ENCODE measurements at regions not wholly inside any gene's neighbourhood (a gene's known extent, or its start where the extent isn't known, plus 50 kb on each side); places are given as distances from the start of the nearest gene placed in this dataset.
"Not testable (repeated sequence)": the region's sequence is repeated elsewhere in the genome, so short reads cannot be mapped to it uniquely, and the experiment has no call there.

DNA sequence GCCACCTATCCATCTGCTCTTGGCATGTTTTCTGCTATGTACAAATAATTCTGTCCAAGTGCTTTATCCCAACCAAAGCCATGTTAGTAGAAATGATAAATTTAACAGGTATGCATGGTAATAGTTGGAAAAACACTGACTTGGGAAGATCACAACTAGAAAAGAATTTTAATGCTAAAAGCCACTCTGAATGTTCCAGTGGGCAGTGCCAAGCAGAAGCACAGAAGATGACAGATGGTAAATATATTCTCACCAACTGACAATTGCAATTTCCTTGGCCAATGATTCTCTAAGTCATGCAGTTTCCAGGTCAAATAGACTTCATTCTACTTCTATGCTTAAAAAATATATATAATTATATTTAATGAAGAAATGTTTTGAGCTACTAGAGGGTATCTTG is 83.6 kb upstream of the SEMA3C start:
- no peak for DNase-seq (ENCODE audit: low read depth, low spot score)

DNA sequence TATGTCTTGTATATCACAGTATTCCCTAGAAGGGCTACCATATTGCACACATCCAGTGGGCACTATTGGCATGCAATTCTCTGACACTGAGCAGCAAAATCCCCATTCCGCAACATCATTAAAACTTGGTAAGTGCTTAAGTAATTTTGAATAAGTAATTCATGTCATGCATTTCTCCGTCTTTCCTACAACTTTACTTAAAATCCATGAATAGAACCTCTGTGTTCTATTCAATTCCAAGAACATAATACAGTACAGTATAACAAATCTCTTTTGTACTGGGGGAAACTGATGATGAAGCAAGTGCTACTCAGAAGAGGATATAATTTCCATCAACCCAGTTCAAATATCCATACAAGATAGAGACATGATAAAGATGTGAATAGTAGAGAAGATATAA is 80.9 kb upstream of the SEMA3C start:
- no peak for DNase-seq (ENCODE audit: low read depth, low spot score)

DNA sequence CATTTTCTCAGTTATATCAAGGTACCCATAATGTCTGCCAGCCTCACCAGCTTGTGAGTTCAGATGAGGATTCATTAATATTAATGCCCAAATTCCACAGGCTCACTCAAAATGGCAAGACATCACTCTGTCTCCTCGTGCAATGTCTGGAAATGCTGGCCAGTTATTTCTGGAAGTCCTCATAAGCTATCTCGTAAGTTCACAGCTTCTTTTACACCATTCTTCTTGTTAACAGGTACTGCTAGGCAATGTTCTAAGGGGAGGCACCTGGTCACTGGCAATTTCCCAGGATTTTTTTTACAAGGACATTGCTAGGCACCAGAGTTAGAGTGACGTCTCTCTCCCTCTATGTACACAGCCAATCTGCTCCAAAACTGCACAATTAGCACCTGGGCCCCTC is 80.2 kb upstream of the SEMA3C start:
- no peak for DNase-seq (ENCODE audit: low read depth, low spot score)

DNA sequence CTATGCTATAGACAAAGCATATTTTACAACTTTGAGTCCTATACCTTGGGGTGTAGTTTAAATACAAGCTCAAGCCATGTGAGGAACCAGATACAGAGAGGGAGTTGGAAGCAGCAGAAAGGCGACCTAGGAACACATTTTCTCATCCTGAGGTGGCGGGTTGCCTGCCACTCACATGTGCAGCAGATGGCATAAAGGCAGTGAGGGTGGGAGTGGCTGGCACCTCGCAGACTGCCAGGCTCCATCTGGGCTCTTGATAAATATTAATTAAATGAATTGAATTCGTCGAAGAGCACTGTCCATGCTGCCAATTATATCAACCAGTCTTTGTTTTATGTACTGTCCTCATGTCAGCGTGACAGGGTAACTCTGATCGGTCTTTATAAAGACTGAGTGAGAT is 79.0 kb upstream of the SEMA3C start:
- no peak for DNase-seq (ENCODE audit: low read depth, low spot score)

DNA sequence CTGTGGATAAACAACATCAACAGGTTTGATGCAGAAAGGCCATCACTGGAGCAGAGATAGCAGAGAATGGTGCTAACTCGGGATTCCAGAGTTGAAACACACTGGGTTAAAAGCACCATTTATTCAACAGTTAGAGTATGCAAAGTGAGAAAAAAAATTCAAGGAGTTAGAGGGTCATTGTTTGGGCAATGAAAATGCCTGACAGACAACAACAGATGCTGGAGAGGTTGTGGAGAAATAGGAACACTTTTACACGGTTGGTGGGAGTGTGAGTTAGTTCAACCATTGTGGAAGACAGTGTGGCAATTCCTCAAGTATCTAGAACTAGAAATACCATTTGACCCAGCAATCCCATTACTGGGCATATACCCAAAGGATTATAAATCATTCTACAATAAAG is 77.4 kb upstream of the SEMA3C start:
- DNase-seq (ENCODE audit: low read depth, low spot score): not testable (repeated sequence)

DNA sequence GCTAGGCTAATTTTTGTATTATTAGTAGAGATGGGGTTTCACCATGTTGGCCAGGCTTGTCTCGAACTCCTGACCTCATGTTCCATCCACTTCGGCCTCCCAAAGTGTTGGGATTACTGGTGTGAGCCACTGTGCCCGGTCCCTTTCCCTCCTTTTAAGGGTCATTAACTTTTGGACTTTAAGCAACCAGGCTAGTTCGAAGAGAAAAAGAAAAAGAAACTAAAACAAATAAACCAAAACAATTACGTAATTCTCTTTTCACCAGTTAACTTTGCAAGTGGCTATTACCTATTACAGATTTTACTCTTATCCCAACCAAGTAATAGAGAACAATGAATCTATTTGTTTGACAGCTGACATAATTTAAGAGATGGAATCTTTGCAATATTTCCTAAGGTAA is 72.8 kb upstream of the SEMA3C start:
- DNase-seq (ENCODE audit: low read depth, low spot score): no peak

DNA sequence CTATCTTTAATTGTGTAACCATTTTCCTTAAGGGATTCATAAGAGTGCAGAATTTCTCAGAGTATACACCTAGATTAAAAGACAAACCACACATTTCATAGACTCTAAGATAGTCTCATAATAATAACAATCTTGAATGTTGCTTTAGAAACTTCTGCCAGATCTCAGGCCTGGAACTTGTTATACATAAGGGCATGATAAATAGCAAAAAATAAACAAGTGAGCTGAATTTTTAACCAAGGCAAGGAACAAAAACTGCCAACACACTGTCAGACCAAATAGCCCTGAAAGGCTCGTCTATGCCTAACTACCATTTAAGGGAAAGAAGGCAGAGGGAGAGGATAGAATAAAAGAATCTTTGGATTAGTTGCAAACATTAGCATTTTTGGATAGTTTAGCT is 65.8 kb upstream of the SEMA3C start:
- DNase-seq (ENCODE audit: low read depth, low spot score): no peak

DNA sequence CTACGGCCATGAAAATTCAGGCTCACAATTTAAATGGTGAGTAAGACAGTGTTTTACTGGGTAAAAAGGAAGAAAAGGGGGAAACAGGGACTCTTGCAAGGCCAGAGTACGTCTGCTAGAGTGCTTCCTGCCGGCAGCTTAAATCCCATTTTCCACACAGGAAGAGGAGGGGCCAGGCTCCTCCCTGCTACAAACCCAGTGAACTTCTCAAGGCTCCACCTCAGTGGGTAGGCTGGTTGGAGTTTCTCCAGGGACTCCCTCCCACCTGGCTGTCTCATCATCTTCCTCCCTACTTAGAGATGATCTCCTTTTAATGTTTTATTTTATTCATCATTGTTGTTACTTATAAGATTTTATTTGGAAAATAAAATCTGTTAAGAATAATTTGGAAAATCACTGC is 62.6 kb upstream of the SEMA3C start:
- no peak for DNase-seq (ENCODE audit: low read depth, low spot score)

DNA sequence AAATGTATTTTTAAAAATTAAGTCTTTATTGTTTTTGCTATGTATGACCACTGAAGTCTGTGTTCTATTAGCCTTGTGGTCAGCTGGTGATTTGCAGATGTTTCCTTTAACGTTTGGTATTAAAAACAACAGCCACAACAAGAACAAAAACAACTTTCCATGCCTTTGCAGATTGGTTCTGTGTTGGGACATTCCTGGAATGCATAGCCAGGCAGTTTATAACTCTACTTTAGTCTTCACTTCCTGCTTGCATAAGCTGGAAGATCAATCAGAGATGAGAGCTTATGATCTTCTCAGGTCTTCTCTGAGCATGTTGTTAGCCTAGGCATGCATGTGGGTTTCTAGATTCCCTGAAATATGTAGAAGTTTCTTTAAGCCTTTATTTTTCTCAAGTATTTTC is 58.9 kb upstream of the SEMA3C start:
- no peak for DNase-seq (ENCODE audit: low read depth, low spot score)

DNA sequence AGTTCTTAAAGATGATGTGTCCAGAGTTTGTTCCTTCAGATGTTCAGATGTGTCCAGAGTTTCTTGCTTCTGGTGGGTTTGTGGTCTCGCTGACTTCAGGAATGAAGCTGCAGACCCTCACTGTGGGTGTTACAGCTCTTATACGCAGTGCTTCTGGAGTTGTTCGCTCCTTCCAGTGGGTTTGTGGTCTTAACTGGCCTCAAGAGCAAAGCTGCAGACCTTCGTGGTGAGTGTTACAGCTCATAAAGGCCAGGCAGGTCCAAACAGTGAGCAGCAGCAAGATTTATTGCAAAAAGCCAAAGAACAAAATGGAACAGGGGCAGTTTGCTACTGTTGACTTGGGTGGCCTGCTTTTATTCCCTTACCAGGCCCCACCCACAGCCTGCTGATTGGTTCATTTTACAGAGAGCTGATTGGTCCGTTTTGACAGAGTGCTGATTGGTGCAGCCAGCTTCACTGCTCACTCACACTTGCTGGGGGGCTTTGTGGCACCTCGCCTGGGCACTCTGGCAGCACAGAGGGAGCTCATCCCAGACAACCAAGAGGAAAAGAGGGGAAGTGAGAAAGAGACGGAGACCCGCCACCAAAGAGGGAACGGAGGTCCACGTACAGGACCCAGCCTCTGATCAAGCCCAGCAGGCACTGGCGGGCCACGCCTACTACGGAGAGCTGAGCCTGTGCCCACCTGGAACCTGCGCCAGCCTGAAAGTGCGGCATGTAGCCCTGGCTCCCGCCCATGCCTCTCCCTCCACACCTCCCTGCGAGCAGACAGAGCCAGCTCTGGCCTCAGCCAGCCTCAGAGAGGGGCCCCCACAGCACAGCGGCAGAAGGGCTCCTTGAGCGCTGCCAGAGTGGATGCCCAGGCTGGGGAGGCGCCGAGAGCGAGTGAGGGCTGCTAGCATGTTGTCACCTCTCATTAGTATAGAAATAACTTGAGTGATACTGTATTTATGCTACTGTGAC is 55.8 kb upstream of the SEMA3C start:
- no peak for DNase-seq (ENCODE audit: low read depth, low spot score)

DNA sequence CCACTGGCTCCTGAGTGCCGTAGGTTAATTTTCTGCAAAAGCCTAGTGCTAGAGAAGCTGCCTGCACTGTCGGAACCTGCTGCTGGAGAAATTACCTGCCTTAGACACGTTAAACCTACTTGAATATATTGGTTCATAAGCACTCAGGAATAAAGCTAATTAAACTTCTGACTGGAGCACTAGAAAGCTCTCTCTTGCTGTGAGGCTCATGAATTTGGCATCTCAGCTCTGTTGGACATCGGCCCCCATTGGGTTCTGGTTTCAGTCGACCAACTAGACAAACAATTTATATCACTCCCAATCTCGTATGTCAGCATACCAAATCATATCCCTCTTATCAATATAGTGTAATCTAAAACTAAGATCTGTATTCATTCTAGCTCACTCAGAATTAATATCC is 52.4 kb upstream of the SEMA3C start:
- no peak for DNase-seq (ENCODE audit: low read depth, low spot score)

Data from pulmonary artery endothelial cell (primary cell).